Dedifferentiated amniotic fluid mesenchymal stem cell (primary cell): ENCODE measurements at regions not wholly inside any gene's neighbourhood (a gene's known extent, or its start where the extent isn't known, plus 50 kb on each side); places are given as distances from the start of the nearest gene placed in this dataset.

Experiments
- DNase-seq: peaks from one replicate; pipeline ENCODE4 v3.0.0-alpha.2; 2016; ENCODE audit errors: extremely low spot score

- no peak for DNase-seq
Measured at GRCh38 chr5:7014611-7015010, 301.4 kb downstream of the TENT4A start.

- no peak for DNase-seq
Measured at GRCh38 chr5:7015586-7016256, 302.5 kb downstream of the TENT4A start.

- no peak for DNase-seq
Measured at GRCh38 chr5:7016999-7017747, 303.9 kb downstream of the TENT4A start.

GRCh38 chr5:7018198-7018597 is 305.0 kb downstream of the TENT4A start:
- DNase-seq, result no peak

GRCh38 chr5:7018601-7019000 is 305.4 kb downstream of the TENT4A start:
- no peak for DNase-seq

- DNase-seq, result no peak
Measured at GRCh38 chr5:7036192-7036835, 323.1 kb downstream of the TENT4A start.

GRCh38 chr5:7039074-7039473 is 325.8 kb downstream of the TENT4A start:
- DNase-seq, result no peak

GRCh38 chr5:7040111-7040510 is 326.9 kb downstream of the TENT4A start:
- no peak for DNase-seq

- DNase-seq, result no peak
Measured at GRCh38 chr5:7043797-7044196, 330.6 kb downstream of the TENT4A start.

- DNase-seq, result no peak
Measured at GRCh38 chr5:7047511-7048261, 334.5 kb downstream of the TENT4A start.

- no peak for DNase-seq
Measured at GRCh38 chr5:7050986-7051385, 337.8 kb downstream of the TENT4A start.

GRCh38 chr5:7053125-7053524 is 339.9 kb downstream of the TENT4A start:
- no peak for DNase-seq

GRCh38 chr5:7053528-7054209 is 340.4 kb downstream of the TENT4A start:
- DNase-seq, result no peak

GRCh38 chr5:7066471-7067235 is 329.3 kb upstream of the ADCY2 start:
- DNase-seq, result no peak

GRCh38 chr5:7068156-7068555 is 327.8 kb upstream of the ADCY2 start:
- DNase-seq, result no peak

- DNase-seq, result no peak
Measured at GRCh38 chr5:7068899-7069298, 327.0 kb upstream of the ADCY2 start.

- DNase-seq, result no peak
Measured at GRCh38 chr5:7072188-7072587, 323.8 kb upstream of the ADCY2 start.

- no peak for DNase-seq
Measured at GRCh38 chr5:7073666-7074065, 322.3 kb upstream of the ADCY2 start.

- no peak for DNase-seq
Measured at GRCh38 chr5:7074176-7074575, 321.8 kb upstream of the ADCY2 start.

- DNase-seq, result no peak
Measured at GRCh38 chr5:7075470-7075869, 320.5 kb upstream of the ADCY2 start.

GRCh38 chr5:7078101-7078500 is 317.8 kb upstream of the ADCY2 start:
- DNase-seq, result no peak
